Spleen (tissue), 11 donors: ENCODE measurements at regions not wholly inside any gene's neighbourhood (a gene's known extent, or its start where the extent isn't known, plus 50 kb on each side); places are given as distances from the start of the nearest gene placed in this dataset.
"Not testable (repeated sequence)": the region's sequence is repeated elsewhere in the genome, so short reads cannot be mapped to it uniquely, and the experiment has no call there.

Experiments used
- DNase-seq: peaks from one replicate; pipeline ENCODE4 v3.0.0-alpha.2; 2020
- H3K27ac ChIP-seq, 8 donors: fragments of 200-600 bp; sonication (generic) in 7 of 8; 1 replicate in 4 of 8; 2 replicates in 4 of 8; pipeline versions ENCODE4 v1.5.0 to v1.8.0; 2016 to 2021; ENCODE audit warnings: inconsistent platforms in 4 of 8, mild to moderate bottlenecking in 4 of 8, moderate library complexity in 1 of 8
- H3K27me3 ChIP-seq, 7 donors: fragments of 200-600 bp; sonication (generic) in 6 of 7; replicated peaks in 1 of 7; 1 replicate in 4 of 7; 2 replicates in 3 of 7; pipeline versions ENCODE4 v1.5.0 to v1.8.0; 2016 to 2021; ENCODE audit warnings: inconsistent platforms in 3 of 7, mild to moderate bottlenecking in 1 of 7
- H3K36me3 ChIP-seq, 6 donors: fragments of 200-600 bp; sonication (generic) in 5 of 6; 1 replicate in 4 of 6; 2 replicates in 2 of 6; pipeline versions ENCODE4 v1.5.0 to v1.8.0; 2016 to 2021; ENCODE audit warnings: inconsistent platforms in 2 of 6
- H3K4me1 ChIP-seq, 6 donors: fragments of 200-600 bp; sonication (generic) in 5 of 6; 1 replicate in 3 of 6; 2 replicates in 3 of 6; pipeline versions ENCODE4 v1.5.0 to v1.8.0; 2016 to 2021; ENCODE audit warnings: inconsistent platforms in 3 of 6
- H3K4me3 ChIP-seq, 8 donors: fragments of 200-600 bp; sonication (generic) in 7 of 8; 1 replicate in 4 of 8; 2 replicates in 4 of 8; pipeline versions ENCODE4 v1.5.0 to v1.8.0; 2016 to 2021; ENCODE audit warnings: inconsistent platforms in 4 of 8, mild to moderate bottlenecking in 4 of 8, moderate library complexity in 2 of 8
- H3K9me3 ChIP-seq, 8 donors: fragments of 200-600 bp; sonication (generic) in 7 of 8; 1 replicate in 4 of 8; 2 replicates in 4 of 8; pipeline versions ENCODE4 v1.5.0 to v1.8.0; 2016 to 2021; ENCODE audit warnings: inconsistent platforms in 4 of 8
- CTCF ChIP-seq, 11 experiments: fragments of 200-600 bp in 7 of 11; fragments of 450-650 bp in 4 of 11; sonication (generic) in 4 of 11; IDR thresholded peaks in 8 of 11; conservative IDR thresholded peaks in 3 of 11; 1 replicate in 7 of 11; 2 replicates in 4 of 11; pipeline versions ENCODE4 v1.4.0 to v1.8.0; 2016 to 2021; ENCODE audit warnings: antibody characterized with exemption in 11 of 11, inconsistent platforms in 4 of 11, mild to moderate bottlenecking in 1 of 11
- POLR2A ChIP-seq, 3 donors: fragments of 450-650 bp; IDR thresholded peaks; one replicate each; pipeline ENCODE4 v1.5.1; 2017; ENCODE audit warnings: antibody characterized with exemption in 3 of 3, mild to moderate bottlenecking in 1 of 3
- POLR2AphosphoS5 ChIP-seq, 3 donors: sonication (generic); formaldehyde crosslinking; IDR thresholded peaks; one replicate each; pipeline ENCODE4 v1.5.1; 2017; ENCODE audit warnings: antibody characterized with exemption in 3 of 3
- WGBS, 5 donors: extraction: QIAGEN DNeasy Blood & Tissue Kit in 3 of 5; methylation state at CpG; one replicate each; pipeline versions ENCODE4 v1.1.5 to v1.1.7; 2013 to 2018; 5-methylcytosine and 5-hydroxymethylcytosine counted together
- intact Hi-C: fragments of 100-400 bp; cut with DNase I; formaldehyde crosslinking; loops from one replicate; pipeline ENCODE4 v1.15.0; 2023; ENCODE audit warnings: low total_unique reads
- donor health status: healthy with polysubstance abuse.
- donor health status: DM: no; HTN: no; CAD: no; lungs with moderate emphysema.
- donor health status: DM: no; HTN: no; CAD: no.
- donor health status: Bipolar disorder and iron deficiency.
- donor health status: healthy.
- donor health status: DM: no; HTN: no; CAD: no.
- donor health status: DM: yes; HTN: yes; CAD: no.

DNA sequence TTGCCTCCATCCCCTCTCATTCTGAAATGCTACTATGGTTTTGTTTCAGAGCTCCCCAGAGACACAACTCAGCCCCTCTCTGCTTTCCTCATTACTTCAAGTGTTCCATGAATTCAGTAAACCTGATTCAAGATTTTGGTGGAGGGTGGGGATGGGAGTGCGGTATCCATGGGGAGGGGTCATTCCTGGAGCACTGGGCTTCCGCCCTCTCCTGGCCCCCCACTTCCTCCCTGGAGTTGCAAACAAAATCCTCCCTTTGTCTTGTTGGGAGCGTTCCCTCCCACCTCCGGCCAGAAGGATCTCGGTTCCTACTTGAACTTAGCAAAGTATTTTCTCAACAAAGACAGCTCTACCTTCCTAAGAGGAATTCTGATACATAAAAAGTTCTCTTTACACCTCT, 71.8 kb upstream of the LTA4H start:
- H3K9me3 ChIP-seq: no peaks in the 10 kb centered on the region
- peak overlapping the region in 7 of 8 donors; percentile 29 to 81 (median 77) for H3K27ac ChIP-seq
- intact Hi-C loops: no loop called here
- no peaks in the 10 kb centered on the region for H3K36me3 ChIP-seq
- TF ChIP-seq POLR2A (IDR thresholded peaks at IDR 0.05) (no peak), POLR2AphosphoS5 (IDR thresholded peaks at IDR 0.05) (no peak), CTCF (IDR thresholded peaks at IDR 0.05 in 8 of 11, conservative IDR thresholded peaks at IDR 0.05 in 3 of 11) (no peak)
- H3K4me3 ChIP-seq: no peak overlapping the region
- H3K4me1 ChIP-seq: peaks cover 0 to 35% (median 22%) of the 10 kb centered on the region in 6 donors
- H3K27me3 ChIP-seq: no peaks in the 10 kb centered on the region
- DNase-seq: no peak
- WGBS, 5 donors: 71 to 87% (median 77%) methylated on average over 5 of the region's 5 CpGs

DNA sequence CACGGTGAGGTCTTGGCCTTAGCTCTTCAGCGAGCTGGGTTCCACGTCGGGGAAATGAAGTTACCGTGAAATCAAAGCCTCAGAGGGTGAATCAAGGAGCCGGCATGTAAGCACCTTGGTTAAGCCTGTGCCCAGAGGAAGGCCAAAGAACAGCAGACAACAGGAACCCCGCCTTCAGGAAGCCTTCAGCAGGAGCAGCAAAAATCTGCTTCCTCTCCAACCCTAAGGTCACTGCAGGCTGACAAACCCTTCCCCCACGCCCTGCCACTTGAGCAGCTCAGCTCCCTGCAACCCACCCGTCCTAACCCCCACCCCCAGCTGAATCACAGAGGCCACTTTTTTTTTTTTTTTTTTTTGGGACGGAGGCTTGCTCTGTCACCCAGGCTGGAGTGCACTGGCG, 72.9 kb upstream of the LTA4H start:
- Histone ChIP-seq H3K9me3 (no peaks in the 10 kb centered on the region), H3K36me3 (no peaks in the 10 kb centered on the region), H3K4me1 (peaks cover 0 to 30% (median 20%) of the 10 kb centered on the region in 6 donors), H3K4me3 (no peak overlapping the region), H3K27ac (peak overlapping the region in 7 of 8 donors; percentile 72 to 81 (median 77)), H3K27me3 (no peaks in the 10 kb centered on the region)
- DNase-seq: peak; percentile 86
- peak in 1 of 11 experiments; percentile 17 for TF ChIP-seq CTCF (IDR thresholded peaks at IDR 0.05 in 8 of 11, conservative IDR thresholded peaks at IDR 0.05 in 3 of 11)
- TF ChIP-seq POLR2AphosphoS5 (IDR thresholded peaks at IDR 0.05): peak; percentile 11 to 77 (median 69)
- TF ChIP-seq POLR2A (IDR thresholded peaks at IDR 0.05): no peak
- intact Hi-C loops: no loop called here
- WGBS, 5 donors: 8 to 23% (median 13%) methylated on average over 10 to 11 of the region's 11 CpGs

DNA sequence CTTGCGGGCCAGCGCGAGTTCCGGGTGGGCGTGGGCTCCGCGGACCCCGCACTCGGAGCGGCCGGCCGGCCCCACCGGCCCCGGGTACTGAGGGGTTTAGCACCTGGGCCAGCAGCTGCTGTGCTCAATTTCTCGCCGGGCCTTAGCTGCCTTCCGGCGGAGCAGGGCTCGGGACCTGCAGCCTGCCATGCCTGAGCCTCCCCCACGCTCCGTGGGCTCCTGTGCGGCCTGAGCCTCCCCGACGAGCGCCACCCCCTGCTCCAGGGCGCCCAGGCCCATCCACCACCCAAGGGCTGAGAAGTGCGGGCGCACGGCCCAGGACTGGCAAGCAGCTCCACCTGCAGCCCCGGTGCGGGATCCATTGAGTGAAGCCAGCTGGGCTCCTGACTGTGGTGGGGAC, 73.6 kb upstream of the LTA4H start:
- Histone ChIP-seq H3K27ac (peak overlapping the region in 7 of 8 donors; percentile 72 to 81 (median 77)), H3K4me1 (peaks cover 0 to 27% (median 19%) of the 10 kb centered on the region in 6 donors), H3K4me3 (peak overlapping the region in 1 of 8 donors; percentile 21)
- H3K9me3 ChIP-seq, intact Hi-C loops, H3K36me3 ChIP-seq, DNase-seq, H3K27me3 ChIP-seq: not testable (repeated sequence)
- WGBS, 5 donors: 78 to 98% (median 85%) methylated on average over 7 to 31 of the region's 31 CpGs

- WGBS, 5 donors: 43 to 68% (median 62%) methylated on average over 5 of the region's 5 CpGs
- TF ChIP-seq POLR2AphosphoS5 (IDR thresholded peaks at IDR 0.05): no peak
- TF ChIP-seq POLR2A (IDR thresholded peaks at IDR 0.05): no peak
- TF ChIP-seq CTCF (IDR thresholded peaks at IDR 0.05 in 8 of 11, conservative IDR thresholded peaks at IDR 0.05 in 3 of 11): no peak
- no peak for DNase-seq
- intact Hi-C loops: no loop called here
- Histone ChIP-seq H3K4me1 (peaks cover 0 to 20% (median 14%) of the 10 kb centered on the region in 6 donors), H3K27me3 (no peaks in the 10 kb centered on the region), H3K4me3 (no peak overlapping the region), H3K9me3 (no peaks in the 10 kb centered on the region), H3K36me3 (no peaks in the 10 kb centered on the region), H3K27ac (peak overlapping the region in 5 of 8 donors; percentile 10 to 59 (median 54))
Measured at GRCh38 chr12:96112733-96113132, 77.3 kb upstream of the LTA4H start.

DNA sequence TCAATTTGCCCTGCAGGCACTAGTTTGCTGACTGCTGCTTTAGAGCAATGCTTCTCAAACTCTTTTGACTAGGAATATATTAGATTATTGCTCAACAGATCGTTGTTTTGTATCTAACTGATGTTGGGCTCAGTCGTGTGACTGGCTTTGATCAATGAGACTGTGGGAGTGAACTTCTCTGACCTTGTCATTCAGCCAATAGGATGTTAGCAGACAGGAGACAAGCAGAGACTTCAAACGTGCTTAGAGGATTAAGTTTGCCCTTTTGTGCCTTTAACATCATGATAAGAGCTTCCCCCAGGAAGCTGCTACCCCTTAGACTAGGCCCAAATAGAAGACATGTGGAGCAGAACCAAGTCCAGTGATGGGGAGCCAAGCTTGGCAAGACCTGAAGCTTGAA, 76.7 kb upstream of the ELK3 start:
- WGBS, 5 donors: 37 to 52% (median 43%) methylated on average over 3 of the region's 3 CpGs
- no peak for TF ChIP-seq POLR2A (IDR thresholded peaks at IDR 0.05)
- TF ChIP-seq POLR2AphosphoS5 (IDR thresholded peaks at IDR 0.05): no peak
- no peak for TF ChIP-seq CTCF (IDR thresholded peaks at IDR 0.05 in 8 of 11, conservative IDR thresholded peaks at IDR 0.05 in 3 of 11)
- Histone ChIP-seq H3K9me3 (no peaks in the 10 kb centered on the region), H3K27me3 (no peaks in the 10 kb centered on the region), H3K36me3 (no peaks in the 10 kb centered on the region), H3K27ac (no peak overlapping the region), H3K4me3 (no peak overlapping the region), H3K4me1 (peaks cover 0 to 22% (median 12%) of the 10 kb centered on the region in 6 donors)
- intact Hi-C loops: no loop called here
- no peak for DNase-seq
